Inflammatory macrophage treated with lipopolysaccharide for 1 hour (primary cell): ENCODE measurements at regions not wholly inside any gene's neighbourhood (a gene's known extent, or its start where the extent isn't known, plus 50 kb on each side); places are given as distances from the start of the nearest gene placed in this dataset.

Source experiments
- DNase-seq, 2 donors: peaks; one replicate each; pipeline ENCODE4 v3.0.0-alpha.2; 2020 to 2022

DNA sequence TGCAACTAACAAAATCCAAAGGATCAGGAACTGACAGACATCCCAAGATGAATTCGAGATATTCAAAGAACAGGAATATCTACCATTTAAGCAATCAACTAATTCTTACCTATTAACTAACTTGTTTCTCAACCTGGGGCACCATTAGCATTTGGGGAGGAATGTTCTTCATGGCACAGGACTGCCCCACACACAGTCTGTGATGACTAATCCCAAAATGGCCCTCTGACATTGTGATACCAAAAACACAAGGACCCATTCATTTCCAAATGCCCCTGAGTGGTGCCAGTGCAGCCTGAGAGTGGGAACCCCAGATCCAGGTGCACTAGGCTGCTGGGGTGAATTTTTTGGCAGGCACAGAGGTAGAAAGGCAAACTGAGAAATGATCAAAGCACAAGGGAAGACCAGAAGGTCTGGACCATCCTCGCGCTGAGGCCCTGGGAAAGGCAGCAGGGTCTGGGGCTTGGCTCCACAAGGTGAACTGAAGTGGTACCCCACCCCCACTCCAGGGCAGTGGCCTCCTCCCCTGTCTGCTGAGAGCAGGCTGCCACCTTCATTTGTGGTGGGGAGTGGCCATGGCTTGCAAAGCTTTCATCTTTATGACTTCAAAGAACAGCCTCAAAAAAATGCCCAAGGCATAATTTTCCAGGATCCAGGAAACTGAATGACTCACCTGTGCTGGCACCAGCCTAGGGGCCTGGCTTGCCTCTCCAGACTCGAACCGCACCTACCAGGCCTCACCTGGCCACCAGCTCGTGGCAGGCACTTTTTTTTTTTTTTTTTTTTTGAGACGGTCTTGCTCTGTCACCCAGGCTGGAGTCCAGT lies 122.4 kb downstream of the BCOR start:
- no peak for DNase-seq

GRCh38 chrX:39981946-39982345 lies 115.8 kb downstream of the BCOR start:
- DNase-seq = no peak

- no peak for DNase-seq
Observed at GRCh38 chrX:39982948-39983347, 114.8 kb downstream of the BCOR start.

DNA sequence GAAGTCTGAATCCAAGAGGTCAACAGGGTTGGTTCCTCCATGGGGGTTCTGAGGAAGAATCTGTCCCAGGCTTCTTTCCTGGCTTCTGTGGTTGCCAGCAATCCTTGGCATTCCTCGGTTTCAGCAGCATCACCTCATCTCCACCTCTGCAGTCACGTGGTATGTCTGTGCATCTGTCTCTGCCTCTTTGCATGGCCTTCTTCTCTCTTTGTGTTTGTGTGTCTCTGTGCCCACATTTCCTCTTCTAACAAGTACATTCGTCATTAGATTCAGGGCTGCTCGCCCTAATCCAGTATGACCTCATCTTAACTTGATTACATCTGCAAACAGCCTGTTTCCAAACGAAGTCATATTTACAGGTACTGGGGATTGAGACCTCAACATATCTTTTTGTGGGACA lies 114.0 kb downstream of the BCOR start:
- peak in 1 of 2 donors; percentile 12 for DNase-seq

GRCh38 chrX:39984191-39984956 lies 113.4 kb downstream of the BCOR start:
- no peak for DNase-seq

DNA sequence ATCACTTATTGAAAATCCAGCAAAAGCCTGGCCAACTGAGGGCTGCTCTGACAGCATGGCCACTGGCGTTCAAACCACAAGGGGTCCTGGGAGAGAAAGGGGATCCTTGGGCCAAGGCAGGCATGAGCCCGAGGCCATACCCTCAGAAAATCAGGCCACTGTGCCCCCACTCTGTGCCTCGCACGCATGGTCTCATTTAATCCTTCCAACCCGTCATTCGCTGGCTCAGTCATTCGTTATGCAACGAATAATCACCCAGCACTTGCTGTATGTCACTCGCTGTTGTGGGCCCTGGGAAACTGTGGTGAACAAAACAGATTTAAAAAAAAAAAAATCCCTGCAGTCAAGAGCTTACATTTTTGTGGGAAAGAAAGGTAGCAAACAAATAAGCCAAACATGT lies 112.7 kb downstream of the BCOR start:
- no peak for DNase-seq

- DNase-seq = no peak
Observed at GRCh38 chrX:39985551-39985950, 112.2 kb downstream of the BCOR start.

GRCh38 chrX:39988496-39988895 lies 109.3 kb downstream of the BCOR start:
- DNase-seq = no peak

- no peak for DNase-seq
Observed at GRCh38 chrX:39990388-39990787, 107.4 kb downstream of the BCOR start.

DNA sequence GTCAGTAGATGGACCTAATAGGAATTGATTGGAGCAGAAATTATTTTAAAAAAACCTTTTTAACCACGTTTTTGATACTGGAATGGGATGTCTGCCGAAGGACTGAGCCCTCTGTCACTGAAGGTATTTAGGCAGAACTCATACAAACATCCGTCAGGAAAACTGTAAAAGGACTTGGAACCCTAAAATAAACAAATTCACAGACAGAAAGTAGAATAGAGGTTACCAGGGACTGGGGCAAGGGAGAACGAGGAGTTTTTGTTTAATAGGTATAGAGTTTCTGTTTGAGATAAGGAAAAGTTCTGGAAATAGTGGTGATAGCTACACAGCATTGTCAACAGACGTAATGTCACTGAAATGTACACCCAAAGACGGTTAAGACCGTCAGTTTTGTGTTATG lies 105.5 kb downstream of the BCOR start:
- no peak for DNase-seq

- DNase-seq = no peak
Observed at GRCh38 chrX:39995457-39995856, 102.3 kb downstream of the BCOR start.

DNA sequence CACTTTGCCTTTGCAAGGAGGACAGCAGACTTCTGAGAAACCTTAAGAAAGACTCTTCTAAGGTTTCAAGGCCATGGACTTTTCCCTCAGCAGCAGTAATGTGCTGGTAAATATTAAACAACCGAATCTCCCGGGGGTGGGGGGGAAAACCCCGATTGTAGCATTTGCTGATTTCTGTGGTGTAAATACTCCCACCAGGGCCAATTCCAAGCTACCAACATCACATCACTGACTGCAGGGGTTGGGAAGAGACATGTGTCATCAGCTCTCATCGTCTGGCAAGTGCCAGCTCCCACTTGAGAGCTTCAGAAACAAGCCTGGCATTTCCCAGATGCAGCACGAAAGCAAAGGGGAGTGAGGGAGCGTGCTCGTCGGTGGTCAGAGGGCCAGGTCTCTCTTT lies 101.2 kb downstream of the BCOR start:
- peak; percentile 12 to 39 for DNase-seq

GRCh38 chrX:39998636-39999406 lies 98.9 kb downstream of the BCOR start:
- DNase-seq = no peak
